ENCODE measurements at regions not wholly inside any gene's neighbourhood (a gene's known extent, or its start where the extent isn't known, plus 50 kb on each side); places are given as distances from the start of the nearest gene placed in this dataset.
"Not testable (repeated sequence)": the region's sequence is repeated elsewhere in the genome, so short reads cannot be mapped to it uniquely, and the experiment has no call there.

DNA sequence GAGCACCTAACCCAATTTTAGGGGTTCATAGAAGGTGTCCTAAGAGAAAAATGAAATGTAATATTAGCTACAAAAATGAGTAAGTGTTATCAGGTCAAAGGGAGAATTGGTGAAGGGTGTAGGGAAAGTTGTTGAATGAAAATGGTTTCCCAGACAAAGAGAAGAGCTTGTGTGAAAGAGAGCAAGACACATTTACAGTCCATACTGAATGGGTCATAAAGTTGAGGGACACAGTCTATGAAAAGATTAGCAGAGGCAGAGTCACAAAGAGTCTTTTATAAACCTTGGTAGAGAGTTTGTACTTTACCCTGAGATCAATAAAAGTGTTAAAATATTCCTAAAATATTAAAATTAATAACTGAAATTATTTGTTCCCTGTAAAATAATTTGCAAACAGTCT lies 759.4 kb downstream of the DIAPH3 start:
- Histone ChIP-seq H3K9me3 (ENCODE audit: low read length) (no peaks in the 10 kb centered on the region), H3K4me1 (ENCODE audit: insufficient read depth, low read length) (peaks cover 7% of the 10 kb centered on the region), H3K36me3 (ENCODE audit: insufficient read depth, low read length) (no peaks in the 10 kb centered on the region), H3K27ac (ENCODE audit: low read depth, low read length) (no peak overlapping the region), H3K9ac (ENCODE audit: low read length) (no peak overlapping the region), H3K4me3 (ENCODE audit: low read depth in 1 of 2, low read length in 2 of 2) (no peak overlapping the region), H3K27me3 (ENCODE audit: control insufficient read depth in 1 of 2, insufficient read depth in 2 of 2, low read length in 2 of 2) (no peaks in the 10 kb centered on the region)

DNA sequence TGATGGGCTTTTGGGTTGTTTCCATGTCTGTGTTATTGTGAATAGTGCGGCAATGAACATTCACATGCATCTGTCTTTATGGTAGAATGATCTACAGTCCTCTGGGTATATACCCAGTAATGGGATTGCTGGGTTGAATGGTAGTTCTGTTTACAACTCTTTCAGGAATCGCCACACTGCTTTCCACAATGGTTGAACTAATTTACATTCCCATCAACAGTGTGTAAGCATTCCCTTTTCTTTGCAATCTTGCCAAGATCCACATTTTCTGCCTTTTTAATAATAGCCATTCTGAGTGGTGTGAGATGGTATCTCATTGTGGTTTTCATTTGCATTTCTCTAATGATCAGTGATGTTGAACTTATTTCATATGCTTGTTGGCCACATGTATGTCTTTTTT lies 756.5 kb downstream of the DIAPH3 start:
- not testable (repeated sequence) for H3K9ac ChIP-seq (ENCODE audit: low read length); H3K27ac ChIP-seq (ENCODE audit: low read depth, low read length); H3K9me3 ChIP-seq (ENCODE audit: low read length); H3K4me3 ChIP-seq (ENCODE audit: low read depth in 1 of 2, low read length in 2 of 2); H3K27me3 ChIP-seq (ENCODE audit: control insufficient read depth in 1 of 2, insufficient read depth in 2 of 2, low read length in 2 of 2); H3K36me3 ChIP-seq (ENCODE audit: insufficient read depth, low read length)
- peaks cover 13% of the 10 kb centered on the region for H3K4me1 ChIP-seq (ENCODE audit: insufficient read depth, low read length)

DNA sequence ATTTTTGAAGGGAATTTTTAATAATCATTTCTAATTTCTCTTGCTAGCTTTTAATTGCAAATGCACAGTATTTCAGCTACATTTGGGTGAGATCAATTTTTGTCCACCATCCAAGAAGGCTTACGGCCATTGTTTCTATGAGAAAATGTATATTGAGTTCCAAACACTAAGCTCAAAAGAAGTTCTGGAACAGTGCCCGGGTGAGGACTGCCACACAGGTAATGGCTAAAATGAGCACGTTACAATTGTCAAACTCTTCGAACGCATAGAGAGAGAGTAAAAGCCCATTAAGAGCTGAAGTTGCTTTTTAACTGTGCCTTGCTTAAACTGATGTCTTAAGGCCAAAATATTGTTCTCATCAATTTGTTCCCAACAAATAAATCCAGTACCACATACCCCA lies 755.0 kb downstream of the DIAPH3 start:
- Histone ChIP-seq H3K9ac (ENCODE audit: low read length) (no peak overlapping the region), H3K27ac (ENCODE audit: low read depth, low read length) (no peak overlapping the region), H3K9me3 (ENCODE audit: low read length) (no peaks in the 10 kb centered on the region), H3K4me1 (ENCODE audit: insufficient read depth, low read length) (peaks cover 13% of the 10 kb centered on the region), H3K36me3 (ENCODE audit: insufficient read depth, low read length) (no peaks in the 10 kb centered on the region), H3K27me3 (ENCODE audit: control insufficient read depth in 1 of 2, insufficient read depth in 2 of 2, low read length in 2 of 2) (no peaks in the 10 kb centered on the region), H3K4me3 (ENCODE audit: low read depth in 1 of 2, low read length in 2 of 2) (no peak overlapping the region)

DNA sequence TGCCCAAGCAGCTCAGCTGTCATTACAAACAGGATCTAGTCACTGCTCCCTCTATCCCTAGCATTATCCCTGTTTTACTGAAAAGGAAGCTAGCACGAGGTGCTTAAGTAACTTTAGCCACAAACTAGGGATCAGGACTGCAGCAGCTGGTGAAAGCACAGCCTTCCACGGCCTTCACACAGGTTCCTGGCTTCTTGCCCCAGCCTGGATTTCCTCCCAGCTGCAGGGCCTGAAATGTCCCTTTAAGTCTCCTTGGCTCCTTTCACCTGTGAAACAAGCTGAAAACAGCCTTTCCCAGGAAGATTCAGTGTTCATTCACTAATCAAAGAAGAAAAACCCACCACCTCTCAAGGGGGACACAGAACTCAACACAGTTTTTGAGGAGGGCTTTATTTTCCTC lies 754.5 kb downstream of the DIAPH3 start:
- Histone ChIP-seq H3K4me3 (ENCODE audit: low read depth in 1 of 2, low read length in 2 of 2) (no peak overlapping the region), H3K9ac (ENCODE audit: low read length) (no peak overlapping the region), H3K4me1 (ENCODE audit: insufficient read depth, low read length) (peaks cover 13% of the 10 kb centered on the region), H3K27ac (ENCODE audit: low read depth, low read length) (no peak overlapping the region), H3K36me3 (ENCODE audit: insufficient read depth, low read length) (no peaks in the 10 kb centered on the region), H3K27me3 (ENCODE audit: control insufficient read depth in 1 of 2, insufficient read depth in 2 of 2, low read length in 2 of 2) (no peaks in the 10 kb centered on the region), H3K9me3 (ENCODE audit: low read length) (no peaks in the 10 kb centered on the region)

DNA sequence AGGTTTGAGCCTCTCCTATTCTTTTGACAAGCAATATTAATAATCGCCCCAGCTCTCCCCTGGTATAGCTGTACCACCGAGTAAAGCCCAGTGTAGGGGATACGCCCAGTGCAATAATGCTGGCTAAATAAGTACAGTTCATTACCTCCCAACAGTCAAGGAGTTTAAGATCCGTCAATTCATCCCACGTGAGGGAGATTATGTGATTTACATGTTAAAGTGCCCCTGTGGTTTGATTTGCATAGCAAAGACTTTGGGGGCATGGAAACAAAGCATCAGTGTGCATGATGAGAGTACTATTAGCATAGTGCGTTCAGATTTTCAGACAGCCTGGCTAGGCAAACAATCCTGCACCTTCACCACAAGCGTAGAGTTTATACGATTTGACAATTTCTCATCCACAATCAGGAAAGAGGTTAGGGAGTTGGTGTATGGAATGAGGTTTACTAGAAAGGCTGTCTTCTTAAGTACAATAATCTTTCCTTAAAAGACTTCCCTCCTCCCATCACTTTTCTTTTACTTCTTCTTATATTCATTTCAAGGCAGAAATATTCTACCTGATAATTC lies 754.0 kb downstream of the DIAPH3 start:
- H3K27ac ChIP-seq (ENCODE audit: low read depth, low read length): no peak overlapping the region

DNA sequence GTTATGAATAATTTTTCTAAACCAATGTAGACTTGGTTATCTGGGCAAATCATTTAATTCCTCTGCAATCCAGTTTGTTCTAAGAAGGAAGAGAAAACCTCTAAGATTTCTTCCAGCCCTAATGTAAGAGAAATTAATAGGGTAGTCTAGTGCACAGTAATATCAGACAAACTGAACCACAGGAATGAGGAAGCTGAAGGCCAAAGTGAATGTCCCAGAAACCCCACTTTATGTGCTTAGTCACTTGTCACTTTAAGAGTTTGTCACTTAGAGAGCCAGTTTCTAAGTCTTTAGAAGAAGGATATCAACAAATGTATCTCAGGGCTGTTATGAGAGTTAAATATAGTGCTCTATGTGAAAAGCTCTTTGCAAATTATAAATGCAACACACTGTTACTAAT lies 750.6 kb downstream of the DIAPH3 start:
- H3K27ac ChIP-seq (ENCODE audit: low read depth, low read length): no peak overlapping the region
- no peak overlapping the region for H3K9ac ChIP-seq (ENCODE audit: low read length)
- no peaks in the 10 kb centered on the region for H3K27me3 ChIP-seq (ENCODE audit: control insufficient read depth in 1 of 2, insufficient read depth in 2 of 2, low read length in 2 of 2)
- no peak overlapping the region for H3K4me3 ChIP-seq (ENCODE audit: low read depth in 1 of 2, low read length in 2 of 2)
- H3K4me1 ChIP-seq (ENCODE audit: insufficient read depth, low read length): peaks cover 13% of the 10 kb centered on the region
- no peaks in the 10 kb centered on the region for H3K9me3 ChIP-seq (ENCODE audit: low read length)
- no peaks in the 10 kb centered on the region for H3K36me3 ChIP-seq (ENCODE audit: insufficient read depth, low read length)

More for the DNA sequence above, 754.0 kb downstream of the DIAPH3 start:
- H3K9ac ChIP-seq (ENCODE audit: low read length): no peak overlapping the region
- no peaks in the 10 kb centered on the region for H3K36me3 ChIP-seq (ENCODE audit: insufficient read depth, low read length)
- no peaks in the 10 kb centered on the region for H3K9me3 ChIP-seq (ENCODE audit: low read length)
- H3K27me3 ChIP-seq (ENCODE audit: control insufficient read depth in 1 of 2, insufficient read depth in 2 of 2, low read length in 2 of 2): no peaks in the 10 kb centered on the region
- H3K4me1 ChIP-seq (ENCODE audit: insufficient read depth, low read length): peaks cover 13% of the 10 kb centered on the region
- no peak overlapping the region for H3K4me3 ChIP-seq (ENCODE audit: low read depth in 1 of 2, low read length in 2 of 2)

DNA sequence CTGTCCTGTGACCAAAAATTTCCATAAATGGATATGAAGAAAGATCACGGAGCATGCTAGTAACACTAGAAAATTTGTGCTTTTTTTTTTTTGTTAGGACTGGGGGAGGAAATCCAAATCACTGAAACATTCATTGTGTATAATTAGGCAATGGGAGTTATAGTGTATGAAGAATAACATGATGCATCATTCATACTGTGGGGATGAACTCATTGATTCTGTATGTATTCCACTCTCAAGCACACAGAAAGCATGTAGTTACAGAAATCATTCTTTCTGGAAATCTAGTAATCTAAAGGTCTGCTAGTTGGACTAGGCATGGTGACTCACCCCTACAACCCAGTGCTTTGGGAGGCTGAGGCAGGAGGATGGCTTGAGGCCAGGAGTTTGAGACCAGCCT lies 749.7 kb downstream of the DIAPH3 start:
- Histone ChIP-seq H3K9ac (ENCODE audit: low read length) (no peak overlapping the region), H3K36me3 (ENCODE audit: insufficient read depth, low read length) (no peaks in the 10 kb centered on the region), H3K27ac (ENCODE audit: low read depth, low read length) (no peak overlapping the region), H3K4me3 (ENCODE audit: low read depth in 1 of 2, low read length in 2 of 2) (no peak overlapping the region), H3K27me3 (ENCODE audit: control insufficient read depth in 1 of 2, insufficient read depth in 2 of 2, low read length in 2 of 2) (no peaks in the 10 kb centered on the region), H3K4me1 (ENCODE audit: insufficient read depth, low read length) (peaks cover 9% of the 10 kb centered on the region), H3K9me3 (ENCODE audit: low read length) (no peaks in the 10 kb centered on the region)

DNA sequence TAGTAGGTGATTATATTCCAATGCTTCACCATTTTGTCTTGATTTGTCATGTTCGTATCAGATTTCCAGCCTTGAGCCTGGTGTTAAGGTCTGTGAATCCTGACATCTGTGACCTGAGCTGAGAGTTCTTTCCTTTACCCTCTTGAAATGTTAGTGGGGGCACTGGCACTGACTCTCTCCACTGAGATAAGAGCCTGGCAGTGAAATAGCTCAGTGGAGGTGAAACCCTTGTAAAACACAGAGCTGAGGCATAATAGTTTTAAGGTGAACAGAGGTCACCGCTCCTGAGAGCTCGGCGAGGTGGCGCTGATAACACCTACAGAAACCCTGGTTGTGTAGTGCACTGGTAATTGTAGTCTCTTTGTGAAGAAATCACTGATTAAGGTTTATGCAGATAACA lies 748.2 kb downstream of the DIAPH3 start:
- Histone ChIP-seq H3K27ac (ENCODE audit: low read depth, low read length) (no peak overlapping the region), H3K27me3 (ENCODE audit: control insufficient read depth in 1 of 2, insufficient read depth in 2 of 2, low read length in 2 of 2) (no peaks in the 10 kb centered on the region), H3K9ac (ENCODE audit: low read length) (no peak overlapping the region), H3K4me3 (ENCODE audit: low read depth in 1 of 2, low read length in 2 of 2) (no peak overlapping the region), H3K4me1 (ENCODE audit: insufficient read depth, low read length) (no peaks in the 10 kb centered on the region), H3K9me3 (ENCODE audit: low read length) (no peaks in the 10 kb centered on the region), H3K36me3 (ENCODE audit: insufficient read depth, low read length) (no peaks in the 10 kb centered on the region)

DNA sequence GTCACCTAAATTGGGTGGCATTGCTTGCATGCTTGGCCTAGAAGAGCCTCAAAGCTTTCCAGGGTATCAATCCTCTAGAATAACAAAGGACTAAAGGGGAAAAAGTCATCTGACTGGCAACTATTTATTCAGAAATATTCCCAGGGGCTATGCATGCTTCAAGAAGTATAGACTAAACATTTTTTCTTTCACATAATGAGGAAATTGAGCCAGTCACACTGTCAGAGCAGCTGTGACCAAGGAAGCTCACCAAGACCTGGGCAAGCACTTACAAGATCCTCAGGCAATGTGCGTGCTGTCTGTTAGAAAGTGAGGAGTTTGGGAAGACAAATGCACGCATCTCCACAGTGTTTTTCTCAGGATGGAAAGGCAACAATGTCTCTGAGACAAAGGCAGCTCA lies 747.2 kb downstream of the DIAPH3 start:
- H3K27ac ChIP-seq (ENCODE audit: low read depth, low read length): no peak overlapping the region
- no peaks in the 10 kb centered on the region for H3K27me3 ChIP-seq (ENCODE audit: control insufficient read depth in 1 of 2, insufficient read depth in 2 of 2, low read length in 2 of 2)
- no peaks in the 10 kb centered on the region for H3K9me3 ChIP-seq (ENCODE audit: low read length)
- H3K4me1 ChIP-seq (ENCODE audit: insufficient read depth, low read length): no peaks in the 10 kb centered on the region
- no peaks in the 10 kb centered on the region for H3K36me3 ChIP-seq (ENCODE audit: insufficient read depth, low read length)
- H3K9ac ChIP-seq (ENCODE audit: low read length): no peak overlapping the region
- H3K4me3 ChIP-seq (ENCODE audit: low read depth in 1 of 2, low read length in 2 of 2): no peak overlapping the region

DNA sequence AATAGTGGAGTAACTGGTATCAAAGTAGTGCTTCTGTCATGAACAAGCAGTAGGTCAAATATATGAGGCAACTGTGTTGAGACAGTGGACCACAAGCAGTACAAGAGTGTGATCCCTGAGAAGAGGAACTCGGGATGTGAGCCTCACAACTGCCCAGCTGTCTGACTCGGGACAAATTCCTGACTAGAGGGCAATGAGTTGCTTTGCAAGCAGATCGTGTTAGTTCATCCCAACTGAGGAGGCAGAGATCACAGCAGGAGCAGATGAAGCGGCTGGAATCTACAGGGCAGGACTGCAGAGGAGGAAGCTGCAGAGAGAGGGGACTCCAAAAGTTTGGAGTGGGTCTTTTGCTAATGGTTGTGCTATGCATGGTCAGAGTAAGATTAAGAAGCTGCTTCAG lies 741.1 kb downstream of the DIAPH3 start:
- Histone ChIP-seq H3K9me3 (ENCODE audit: low read length) (no peaks in the 10 kb centered on the region), H3K27ac (ENCODE audit: low read depth, low read length) (no peak overlapping the region), H3K27me3 (ENCODE audit: control insufficient read depth in 1 of 2, insufficient read depth in 2 of 2, low read length in 2 of 2) (no peaks in the 10 kb centered on the region), H3K36me3 (ENCODE audit: insufficient read depth, low read length) (no peaks in the 10 kb centered on the region), H3K9ac (ENCODE audit: low read length) (no peak overlapping the region), H3K4me3 (ENCODE audit: low read depth in 1 of 2, low read length in 2 of 2) (no peak overlapping the region), H3K4me1 (ENCODE audit: insufficient read depth, low read length) (no peaks in the 10 kb centered on the region)

DNA sequence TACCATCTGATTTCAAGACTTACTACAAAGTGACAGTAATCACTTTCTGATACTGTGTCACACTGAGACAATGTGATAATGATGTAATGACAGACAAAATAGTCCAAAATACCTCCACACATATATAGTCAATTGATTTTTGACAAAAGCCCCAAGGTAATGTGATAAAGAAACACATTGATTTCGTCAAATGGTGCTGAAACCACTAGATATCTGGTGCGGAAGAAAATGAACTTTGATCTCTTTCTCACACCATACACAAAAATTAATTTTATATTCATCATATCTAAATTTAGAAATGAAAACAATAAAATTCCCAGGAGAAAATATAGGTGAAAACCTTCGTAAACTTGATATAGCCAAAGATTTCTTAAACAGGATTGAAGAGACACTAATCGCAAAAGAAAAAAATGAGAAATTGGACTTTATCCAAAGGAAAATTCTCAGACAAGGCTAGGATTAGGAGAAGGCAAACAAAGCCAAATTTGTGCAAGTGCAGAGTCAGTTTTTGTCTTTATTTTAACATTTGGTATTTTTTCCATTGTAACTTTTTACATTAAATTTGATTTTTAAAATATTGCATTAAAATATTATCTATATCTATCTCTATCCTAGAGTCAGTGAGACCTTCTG lies 739.9 kb downstream of the DIAPH3 start:
- H3K9me3 ChIP-seq (ENCODE audit: low read length): no peaks in the 10 kb centered on the region
- H3K4me3 ChIP-seq (ENCODE audit: low read depth in 1 of 2, low read length in 2 of 2): no peak overlapping the region
- H3K27me3 ChIP-seq (ENCODE audit: control insufficient read depth in 1 of 2, insufficient read depth in 2 of 2, low read length in 2 of 2): no peaks in the 10 kb centered on the region
- H3K27ac ChIP-seq (ENCODE audit: low read depth, low read length): no peak overlapping the region
- H3K9ac ChIP-seq (ENCODE audit: low read length): no peak overlapping the region
- H3K36me3 ChIP-seq (ENCODE audit: insufficient read depth, low read length): no peaks in the 10 kb centered on the region
- no peaks in the 10 kb centered on the region for H3K4me1 ChIP-seq (ENCODE audit: insufficient read depth, low read length)

DNA sequence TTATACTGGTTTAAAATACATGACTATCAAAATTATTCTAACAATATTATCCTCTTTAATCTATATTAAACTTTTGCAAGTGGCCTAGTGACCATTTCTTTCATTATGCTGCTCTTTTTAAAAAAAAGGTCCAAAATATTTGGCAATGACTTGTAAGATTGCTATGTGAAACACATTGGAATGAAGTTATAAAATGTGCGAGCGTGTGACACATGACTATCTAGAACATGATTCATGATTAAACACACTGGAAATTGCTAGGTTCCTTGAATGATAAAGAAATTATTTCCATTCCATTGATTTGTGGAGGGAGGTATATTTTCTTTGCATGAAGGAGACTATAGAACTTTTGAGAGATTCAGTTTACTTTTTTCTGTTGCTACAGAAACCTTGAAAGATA lies 739.1 kb downstream of the DIAPH3 start:
- Histone ChIP-seq H3K9me3 (ENCODE audit: low read length) (no peaks in the 10 kb centered on the region), H3K27me3 (ENCODE audit: control insufficient read depth in 1 of 2, insufficient read depth in 2 of 2, low read length in 2 of 2) (no peaks in the 10 kb centered on the region), H3K27ac (ENCODE audit: low read depth, low read length) (no peak overlapping the region), H3K4me3 (ENCODE audit: low read depth in 1 of 2, low read length in 2 of 2) (no peak overlapping the region), H3K4me1 (ENCODE audit: insufficient read depth, low read length) (no peaks in the 10 kb centered on the region), H3K36me3 (ENCODE audit: insufficient read depth, low read length) (no peaks in the 10 kb centered on the region), H3K9ac (ENCODE audit: low read length) (no peak overlapping the region)
